HepG2 (cell line): ENCODE measurements at regions not wholly inside any gene's neighbourhood (a gene's known extent, or its start where the extent isn't known, plus 50 kb on each side); places are given as distances from the start of the nearest gene placed in this dataset.

ENCODE experiments used
- ATAC-seq: fragments of 200-7000 bp; cut with Tn5 transposase; 3 replicates; pipeline ENCODE4 v1.9.1; 2020; ENCODE audit warnings: mild to moderate bottlenecking, moderate library complexity
- BruUV-seq: library from RNA; stranded (reverse); fragments of 400-500 nt; replicated peaks from 2 replicates; lab custom pipeline; 2021; lab: Mats Ljungman, UMichigan
- CTCF ChIA-PET: fragments of 300-600 bp; formaldehyde crosslinking; extraction: SDS; loops from one replicate; lab custom pipeline; 2021; ENCODE audit warnings: low total read pairs, inconsistent platforms, low intra/inter-chr PET ratio; lab: Yijun Ruan, JAX
- POLR2A ChIA-PET: fragments of 350-600 bp; sonication (Branson Sonifier 250); formaldehyde crosslinking; loops from one replicate; lab custom pipeline; 2020; ENCODE audit warnings: antibody characterized with exemption, inconsistent platforms; lab: Yijun Ruan, JAX
- DNase-seq: peaks from one replicate; pipeline ENCODE4 v3.0.0-alpha.2; 2015; ENCODE audit warnings: low spot score
- FAIRE-seq: peaks from 3 replicates; lab custom pipeline; 2011; peaks lifted over from hg19 to GRCh38; lab: Jason Lieb, UNC
- H2AFZ ChIP-seq: one replicate; pipeline ENCODE4 v1.6.1; 2011; ENCODE audit warnings: low read length, inconsistent platforms
- H3K27ac ChIP-seq: fragments of 300-600 bp; 3 replicates; pipeline ENCODE4 v1.8.0; 2011; ENCODE audit warnings: mixed run types, mild to moderate bottlenecking, mixed read lengths, low read length, inconsistent platforms; ENCODE audit not compliant: insufficient read depth; ENCODE audit errors: extremely low read length
- H3K27me3 ChIP-seq, 2 experiments: fragments of 200-600 bp in 1 of 2; 2 replicates in 1 of 2; 3 replicates in 1 of 2; pipeline versions ENCODE4 v1.6.0 to v1.8.0; 2011; ENCODE audit warnings: low read length in 2 of 2, mild to moderate bottlenecking in 2 of 2, moderate library complexity in 2 of 2, inconsistent platforms in 1 of 2; ENCODE audit not compliant: insufficient read depth in 2 of 2, control insufficient read depth in 1 of 2
- H3K36me3 ChIP-seq, 2 experiments: fragments of 200-600 bp in 1 of 2; replicated peaks in 1 of 2; 2 replicates in 1 of 2; 3 replicates in 1 of 2; pipeline versions ENCODE4 v1.5.1 to v1.8.0; 2011; ENCODE audit warnings: low read length in 2 of 2, inconsistent platforms in 1 of 2; ENCODE audit not compliant: insufficient read depth in 2 of 2, control insufficient read depth in 1 of 2
- H3K4me1 ChIP-seq: 2 replicates; pipeline ENCODE4 v1.5.1; 2012; ENCODE audit warnings: low read length, inconsistent platforms; ENCODE audit not compliant: insufficient read depth
- H3K4me2 ChIP-seq: 2 replicates; pipeline ENCODE4 v1.6.0; 2011; ENCODE audit warnings: low read depth, low read length, inconsistent platforms
- H3K4me3 ChIP-seq, 3 experiments: fragments of 200-600 bp in 1 of 3; sonication (generic), shearing (Covaris generic) in 1 of 3; replicated peaks in 1 of 3; 2 replicates each; pipeline ENCODE4 v1.5.1; 2011 to 2016; ENCODE audit warnings: low read length in 3 of 3, inconsistent platforms in 2 of 3, low read depth in 2 of 3, mild to moderate bottlenecking in 2 of 3, control low read depth in 1 of 3, mixed read lengths in 1 of 3; ENCODE audit not compliant: insufficient read depth in 1 of 3
- H3K79me2 ChIP-seq: one replicate; pipeline ENCODE4 v1.6.1; 2011; ENCODE audit warnings: low read length, inconsistent platforms; ENCODE audit not compliant: insufficient read depth
- H3K9ac ChIP-seq: 2 replicates; pipeline ENCODE4 v1.6.0; 2011; ENCODE audit warnings: mild to moderate bottlenecking, low read depth, low read length, inconsistent platforms; ENCODE audit not compliant: insufficient read depth
- H3K9me3 ChIP-seq: 2 replicates; pipeline ENCODE4 v1.5.1; 2012; ENCODE audit warnings: mild to moderate bottlenecking, low read length
- H4K20me1 ChIP-seq: 2 replicates; pipeline ENCODE4 v1.6.0; 2011; ENCODE audit warnings: inconsistent platforms, mild to moderate bottlenecking, low read length, moderate library complexity; ENCODE audit not compliant: insufficient read depth
- ETV5 ChIP-seq: IDR thresholded peaks from 2 replicates; pipeline ENCODE4 v1.6.1; 2018; ENCODE audit warnings: missing biosample characterization, missing genetic modification reagents, inconsistent platforms, borderline replicate concordance
- IKZF4 ChIP-seq: sonication (generic); formaldehyde crosslinking; IDR thresholded peaks from 2 replicates; pipeline ENCODE4 v1.5.1; 2020; ENCODE audit warnings: borderline replicate concordance, mild to moderate bottlenecking, low read depth, missing genetic modification reagents; ENCODE audit errors: not compliant biosample characterization
- PTBP1 ChIP-seq: fragments of 200-400 bp; formaldehyde crosslinking; IDR thresholded peaks from 2 replicates; pipeline ENCODE4 v1.6.1; 2018; ENCODE audit warnings: low read length, low read depth; ENCODE audit not compliant: poor library complexity, severe bottlenecking
- ZNF24 ChIP-seq: fragments of 450-650 bp; IDR thresholded peaks from 2 replicates; pipeline ENCODE4 v1.6.1; 2017; ENCODE audit warnings: antibody characterized with exemption, mild to moderate bottlenecking
- ZSCAN22 ChIP-seq: sonication (generic); formaldehyde crosslinking; IDR thresholded peaks from 2 replicates; pipeline ENCODE4 v1.4.0; 2020; ENCODE audit warnings: mild to moderate bottlenecking, missing genetic modification reagents
- WGBS: methylation state at CpG from one replicate; pipeline ENCODE4 v1.1.6; 2017; ENCODE audit warnings: low lambda C conversion rate; 5-methylcytosine and 5-hydroxymethylcytosine counted together
- in situ Hi-C: cut with HindIII; loops from 2 replicates; pipeline ENCODE4 v1.10.0; 2017; ENCODE audit warnings: low pct_unique_long_range_greater_than_20kb; ENCODE audit not compliant: extremely low pct_ligation_motif_present
- intact Hi-C: fragments of 100-400 bp; cut with micrococcal nuclease; formaldehyde crosslinking; loops from one replicate; pipeline ENCODE4 v1.10.0; 2022; ENCODE audit not compliant: unreplicated experiment
- TF ChIP-seq, protein P1 (sequence below), 2 experiments: IDR thresholded peaks; 2 replicates each; pipeline ENCODE4 v1.6.1; 2011 to 2012; ENCODE audit warnings: low read length in 2 of 2, borderline replicate concordance in 1 of 2, low read depth in 1 of 2, mild to moderate bottlenecking in 1 of 2, moderate library complexity in 1 of 2

DNA sequence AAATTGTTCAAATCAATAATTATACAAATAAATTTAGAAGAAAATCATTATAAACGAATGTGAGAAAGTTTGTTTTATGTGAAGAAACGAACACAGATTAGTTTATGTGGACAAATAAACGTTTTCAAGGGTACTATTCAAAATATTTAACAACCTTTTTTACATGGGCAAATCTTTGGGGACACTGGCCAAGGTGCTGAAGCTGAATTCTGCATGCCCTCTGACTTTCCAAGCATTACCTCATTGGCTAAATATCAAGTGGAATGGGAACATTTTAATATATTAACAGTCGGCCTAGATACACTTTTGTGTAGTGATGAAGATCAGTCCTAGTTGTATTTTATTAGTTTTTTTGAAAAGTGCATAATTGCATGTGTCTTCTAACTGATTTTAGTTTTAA lies 636.4 kb upstream of the DPPA4 start:
- Histone ChIP-seq H3K4me2 (no peak overlapping the region), H3K4me1 (no peaks in the 10 kb centered on the region)
- no peak for TF ChIP-seq IKZF4 (CRISPR knock-in tag)
- TF ChIP-seq ZSCAN22 (CRISPR knock-in tag) = no peak
- TF ChIP-seq ETV5 (CRISPR knock-in tag) = no peak
- TF ChIP-seq PTBP1 = no peak
- TF ChIP-seq, protein P1, sequence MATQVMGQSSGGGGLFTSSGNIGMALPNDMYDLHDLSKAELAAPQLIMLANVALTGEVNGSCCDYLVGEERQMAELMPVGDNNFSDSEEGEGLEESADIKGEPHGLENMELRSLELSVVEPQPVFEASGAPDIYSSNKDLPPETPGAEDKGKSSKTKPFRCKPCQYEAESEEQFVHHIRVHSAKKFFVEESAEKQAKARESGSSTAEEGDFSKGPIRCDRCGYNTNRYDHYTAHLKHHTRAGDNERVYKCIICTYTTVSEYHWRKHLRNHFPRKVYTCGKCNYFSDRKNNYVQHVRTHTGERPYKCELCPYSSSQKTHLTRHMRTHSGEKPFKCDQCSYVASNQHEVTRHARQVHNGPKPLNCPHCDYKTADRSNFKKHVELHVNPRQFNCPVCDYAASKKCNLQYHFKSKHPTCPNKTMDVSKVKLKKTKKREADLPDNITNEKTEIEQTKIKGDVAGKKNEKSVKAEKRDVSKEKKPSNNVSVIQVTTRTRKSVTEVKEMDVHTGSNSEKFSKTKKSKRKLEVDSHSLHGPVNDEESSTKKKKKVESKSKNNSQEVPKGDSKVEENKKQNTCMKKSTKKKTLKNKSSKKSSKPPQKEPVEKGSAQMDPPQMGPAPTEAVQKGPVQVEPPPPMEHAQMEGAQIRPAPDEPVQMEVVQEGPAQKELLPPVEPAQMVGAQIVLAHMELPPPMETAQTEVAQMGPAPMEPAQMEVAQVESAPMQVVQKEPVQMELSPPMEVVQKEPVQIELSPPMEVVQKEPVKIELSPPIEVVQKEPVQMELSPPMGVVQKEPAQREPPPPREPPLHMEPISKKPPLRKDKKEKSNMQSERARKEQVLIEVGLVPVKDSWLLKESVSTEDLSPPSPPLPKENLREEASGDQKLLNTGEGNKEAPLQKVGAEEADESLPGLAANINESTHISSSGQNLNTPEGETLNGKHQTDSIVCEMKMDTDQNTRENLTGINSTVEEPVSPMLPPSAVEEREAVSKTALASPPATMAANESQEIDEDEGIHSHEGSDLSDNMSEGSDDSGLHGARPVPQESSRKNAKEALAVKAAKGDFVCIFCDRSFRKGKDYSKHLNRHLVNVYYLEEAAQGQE (IDR thresholded peaks at IDR 0.05; ENCODE audit: borderline replicate concordance in 1 of 2, low read depth in 1 of 2, low read length in 2 of 2) = peak in 1 of 2 experiments; percentile 86; a peak in 3 of 4 replicates
- no peak for TF ChIP-seq ZNF24
- TF ChIP-seq, all 625 proteins: peak for 1
- no peak overlapping the region for H2AFZ ChIP-seq
- no peak overlapping the region for H3K27ac ChIP-seq
- intact Hi-C loops (no loop called here), in situ Hi-C loops (no loop called here)
- no peaks in the 10 kb centered on the region for H3K36me3 ChIP-seq
- WGBS = under 1% methylated on average over 4 of the region's 4 CpGs
- H3K9me3 ChIP-seq = no peaks in the 10 kb centered on the region
- no peak overlapping the region for H3K9ac ChIP-seq
- FAIRE-seq = no peak
- no peak for ATAC-seq
- no peak for DNase-seq
- no peaks in the 10 kb centered on the region for H4K20me1 ChIP-seq
- BruUV-seq = no TSS peak
- no peaks in the 10 kb centered on the region for H3K27me3 ChIP-seq
- H3K4me3 ChIP-seq = no peak overlapping the region
- POLR2A ChIA-PET = no interaction called here
- H3K79me2 ChIP-seq = no peaks in the 10 kb centered on the region
- CTCF ChIA-PET = no interaction called here
